ENCODE measurements at regions not wholly inside any gene's neighbourhood (a gene's known extent, or its start where the extent isn't known, plus 50 kb on each side); places are given as distances from the start of the nearest gene placed in this dataset.

- no peak for DNase-seq (ENCODE audit: extremely low read depth, low read depth)
Measured at GRCh38 chrX:42459735-42460134, 318.2 kb downstream of the PPP1R2C start.

DNA sequence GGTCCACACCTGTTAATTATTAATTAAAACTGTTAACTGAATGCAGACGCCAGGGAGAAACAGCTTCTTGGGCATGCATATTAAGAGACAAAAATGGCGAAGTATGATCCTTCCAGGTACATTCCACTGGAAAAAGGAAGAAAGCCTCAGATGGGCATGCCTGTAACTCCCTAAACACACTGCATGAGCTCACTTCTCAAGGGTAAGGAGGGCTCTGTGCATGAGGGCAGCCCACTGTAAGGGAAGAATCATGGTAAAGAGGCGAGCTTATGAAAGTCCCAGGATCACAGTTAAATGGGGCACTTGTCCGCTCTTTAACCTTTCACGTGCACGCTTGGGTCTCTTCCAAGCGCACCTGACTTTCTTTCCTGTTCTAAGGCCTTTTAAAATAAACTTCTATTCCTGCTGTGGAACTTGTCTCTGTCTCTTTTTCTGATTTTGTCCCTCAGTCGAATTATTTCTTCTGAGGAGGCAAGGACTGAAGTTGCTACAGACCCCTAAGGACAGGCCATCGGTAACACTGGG is 321.7 kb downstream of the PPP1R2C start:
- no peak for DNase-seq (ENCODE audit: extremely low read depth, low read depth)

- no peak for DNase-seq (ENCODE audit: extremely low read depth, low read depth)
Measured at GRCh38 chrX:42450228-42450627, 327.7 kb downstream of the PPP1R2C start.

- no peak for DNase-seq (ENCODE audit: extremely low read depth, low read depth)
Measured at GRCh38 chrX:42443267-42443666, 334.7 kb downstream of the PPP1R2C start.

DNA sequence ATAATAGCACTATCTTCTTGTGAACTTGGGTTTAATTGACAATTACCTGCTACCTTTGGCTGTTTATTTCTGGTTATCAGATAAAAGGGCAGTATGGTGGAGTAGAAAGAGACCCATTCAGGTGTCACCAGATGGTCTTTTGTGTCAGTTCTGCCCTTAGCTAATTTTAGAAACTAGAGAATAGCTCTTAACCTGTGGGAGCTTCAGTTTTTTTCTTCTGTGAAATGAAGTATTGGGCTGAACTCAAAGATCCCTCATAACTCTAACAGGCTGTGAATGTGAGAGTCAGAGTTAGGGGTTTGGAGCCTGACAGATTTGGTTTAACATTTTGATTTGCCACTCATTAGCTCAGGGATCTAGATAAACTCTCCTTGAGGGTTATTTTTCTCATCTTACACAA is 335.2 kb downstream of the PPP1R2C start:
- no peak for DNase-seq (ENCODE audit: extremely low read depth, low read depth)

GRCh38 chrX:42437211-42437610 is 340.8 kb downstream of the PPP1R2C start:
- no peak for DNase-seq (ENCODE audit: extremely low read depth, low read depth)

GRCh38 chrX:42434458-42435166 is 343.4 kb downstream of the PPP1R2C start:
- no peak for DNase-seq (ENCODE audit: extremely low read depth, low read depth)

DNA sequence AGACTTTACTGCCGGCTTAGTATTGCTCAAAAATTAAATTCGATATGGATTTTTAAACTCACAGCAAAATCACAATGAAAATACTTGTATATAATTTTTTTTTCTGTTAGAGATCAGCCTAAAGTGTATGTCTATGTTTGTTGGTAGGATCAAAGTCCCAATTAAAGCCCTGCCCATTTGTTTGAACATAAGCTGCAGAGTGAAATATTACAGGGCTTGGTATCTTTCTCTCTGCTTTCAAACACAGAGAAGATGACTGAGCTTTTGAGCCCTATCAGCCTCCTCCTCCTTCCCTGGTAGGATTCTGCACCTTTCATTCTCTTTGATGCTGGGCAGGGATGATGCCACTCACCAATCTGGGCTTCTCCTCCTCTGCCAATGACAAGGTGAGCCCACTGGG is 345.4 kb downstream of the PPP1R2C start:
- DNase-seq (ENCODE audit: extremely low read depth, low read depth), result no peak

- no peak for DNase-seq (ENCODE audit: extremely low read depth, low read depth)
Measured at GRCh38 chrX:42422961-42423360, 355.0 kb downstream of the PPP1R2C start.

GRCh38 chrX:42420426-42420825 is 357.5 kb downstream of the PPP1R2C start:
- DNase-seq (ENCODE audit: extremely low read depth, low read depth), result no peak

DNA sequence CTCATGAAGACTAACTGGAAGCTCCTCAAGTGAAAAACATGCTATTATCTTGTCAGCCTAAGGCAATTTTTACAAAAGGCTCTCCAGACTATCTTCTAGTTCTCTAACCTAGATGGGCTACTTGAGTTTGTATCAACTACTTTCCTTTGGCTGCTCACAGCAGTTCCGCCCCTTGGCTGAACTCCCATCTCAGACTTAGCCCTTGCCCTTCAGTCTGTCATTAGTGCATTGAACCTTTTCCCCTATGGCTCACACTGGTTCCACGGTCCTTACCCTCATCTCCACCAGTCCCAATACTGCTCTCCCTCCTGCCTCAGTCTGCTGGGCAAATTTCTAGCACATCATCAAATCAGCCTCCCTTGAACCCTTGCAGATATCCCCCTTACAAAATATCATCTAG is 362.3 kb downstream of the PPP1R2C start:
- no peak for DNase-seq (ENCODE audit: extremely low read depth, low read depth)

GRCh38 chrX:42414057-42414456 is 363.9 kb downstream of the PPP1R2C start:
- DNase-seq (ENCODE audit: extremely low read depth, low read depth), result no peak

GRCh38 chrX:42399632-42400024 is 378.3 kb downstream of the PPP1R2C start:
- no peak for DNase-seq (ENCODE audit: extremely low read depth, low read depth)

GRCh38 chrX:42398967-42399631 is 378.9 kb downstream of the PPP1R2C start:
- DNase-seq (ENCODE audit: extremely low read depth, low read depth), result no peak

DNA sequence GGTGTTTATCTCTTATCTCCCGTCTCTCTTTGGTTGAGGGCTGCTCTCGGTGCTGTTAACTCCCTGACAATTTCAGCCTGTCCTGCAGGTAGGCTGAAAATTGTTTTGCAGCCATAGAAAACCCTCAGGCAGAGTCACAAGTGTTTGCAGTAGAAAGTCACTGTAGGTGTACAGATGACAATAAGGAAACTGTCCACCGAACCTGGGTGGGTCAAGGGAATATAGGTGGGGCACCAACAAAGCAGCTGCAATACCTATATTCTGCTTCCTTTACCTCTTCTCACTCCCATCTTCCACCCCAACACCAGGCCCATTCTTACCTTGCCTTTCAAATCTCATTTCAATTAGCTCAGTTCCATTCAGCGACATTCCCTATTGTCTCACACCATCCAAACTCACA is 381.8 kb downstream of the PPP1R2C start:
- no peak for DNase-seq (ENCODE audit: extremely low read depth, low read depth)

- no peak for DNase-seq (ENCODE audit: extremely low read depth, low read depth)
Measured at GRCh38 chrX:42392846-42393245, 385.1 kb downstream of the PPP1R2C start.

DNA sequence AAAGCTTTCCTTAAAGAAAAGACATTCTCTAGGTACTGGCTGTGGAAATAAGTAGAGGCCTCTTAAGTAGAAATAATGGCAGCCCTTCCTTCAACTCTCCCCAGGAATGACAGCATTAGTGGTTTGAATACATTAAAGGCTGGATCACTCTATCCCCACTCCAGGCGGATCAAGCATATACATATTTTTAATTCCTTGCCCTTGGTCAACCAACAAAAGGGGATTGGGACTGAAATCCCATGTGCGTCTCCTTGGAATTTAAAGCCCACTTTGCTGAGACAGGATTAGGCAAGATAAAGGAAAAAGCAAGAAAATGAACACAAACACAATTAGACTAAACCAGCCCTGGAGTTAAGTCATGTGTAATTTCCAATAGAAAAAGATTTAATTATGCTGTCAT is 391.3 kb downstream of the PPP1R2C start:
- DNase-seq (ENCODE audit: extremely low read depth, low read depth), result no peak

DNA sequence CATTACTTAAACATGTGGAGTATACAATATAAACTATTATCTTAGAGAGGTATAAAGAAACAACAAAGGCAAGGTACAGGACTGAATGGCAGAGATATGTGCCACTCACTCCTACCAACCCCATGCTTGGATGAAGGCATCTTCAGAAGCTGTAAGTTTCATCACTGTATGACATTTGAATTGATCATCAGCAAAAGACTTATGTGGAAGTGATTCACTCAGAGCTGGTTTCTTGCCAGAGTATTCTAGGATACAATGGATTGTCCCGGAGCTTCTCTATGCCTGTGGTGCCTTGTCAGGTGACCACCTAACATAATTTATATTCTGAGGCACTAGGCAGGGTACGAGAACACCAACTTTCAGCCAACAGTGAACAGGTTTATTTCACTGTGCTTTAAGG is 392.2 kb downstream of the PPP1R2C start:
- no peak for DNase-seq (ENCODE audit: extremely low read depth, low read depth)

- DNase-seq (ENCODE audit: extremely low read depth, low read depth), result no peak
Measured at GRCh38 chrX:42384956-42385355, 393.0 kb downstream of the PPP1R2C start.

- no peak for DNase-seq (ENCODE audit: extremely low read depth, low read depth)
Measured at GRCh38 chrX:42378857-42379256, 399.1 kb downstream of the PPP1R2C start.

GRCh38 chrX:42375086-42375485 is 402.9 kb downstream of the PPP1R2C start:
- DNase-seq (ENCODE audit: extremely low read depth, low read depth), result no peak

DNA sequence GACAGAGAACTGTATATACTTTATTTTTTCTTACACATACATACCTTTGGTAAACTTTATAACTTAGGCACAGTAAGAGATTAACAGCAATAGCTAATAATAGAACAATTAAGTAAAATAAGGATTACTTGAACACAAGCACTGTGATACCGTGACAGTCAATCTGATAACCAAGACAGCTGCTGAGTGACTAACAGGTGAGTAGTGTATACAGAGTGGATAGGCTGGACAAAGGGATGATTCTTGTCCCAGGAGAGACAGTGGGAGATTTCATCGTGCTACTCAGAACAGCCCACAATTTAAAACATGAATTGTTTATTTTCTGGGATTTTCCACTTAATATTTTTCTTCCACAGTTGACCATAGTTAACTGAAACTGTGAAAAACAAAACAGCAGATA is 411.8 kb downstream of the PPP1R2C start:
- no peak for DNase-seq (ENCODE audit: extremely low read depth, low read depth)
